ENCODE measurements at regions not wholly inside any gene's neighbourhood (a gene's known extent, or its start where the extent isn't known, plus 50 kb on each side); places are given as distances from the start of the nearest gene placed in this dataset.
"Not testable (repeated sequence)": the region's sequence is repeated elsewhere in the genome, so short reads cannot be mapped to it uniquely, and the experiment has no call there.

DNA sequence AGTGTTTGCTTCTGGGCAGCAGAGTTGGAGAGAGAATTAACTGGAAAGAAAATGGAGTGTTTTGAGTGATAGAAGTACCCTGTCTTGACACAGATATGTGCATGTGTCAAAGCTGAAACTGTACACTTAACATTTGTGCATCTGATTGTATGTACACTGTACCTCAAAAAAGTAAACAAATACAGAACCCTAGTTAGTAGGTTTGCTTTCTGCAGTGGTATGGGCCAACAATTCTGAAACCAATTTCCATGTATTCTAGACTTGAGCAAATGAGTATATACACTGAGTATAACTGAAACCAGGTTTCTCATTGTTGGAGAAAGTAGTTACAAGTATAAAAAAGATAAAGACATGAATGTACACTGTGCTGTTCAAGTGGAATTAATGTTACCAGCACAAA, 52.4 kb downstream of the ELAPOR2 start:
- DNase-seq = no peak

DNA sequence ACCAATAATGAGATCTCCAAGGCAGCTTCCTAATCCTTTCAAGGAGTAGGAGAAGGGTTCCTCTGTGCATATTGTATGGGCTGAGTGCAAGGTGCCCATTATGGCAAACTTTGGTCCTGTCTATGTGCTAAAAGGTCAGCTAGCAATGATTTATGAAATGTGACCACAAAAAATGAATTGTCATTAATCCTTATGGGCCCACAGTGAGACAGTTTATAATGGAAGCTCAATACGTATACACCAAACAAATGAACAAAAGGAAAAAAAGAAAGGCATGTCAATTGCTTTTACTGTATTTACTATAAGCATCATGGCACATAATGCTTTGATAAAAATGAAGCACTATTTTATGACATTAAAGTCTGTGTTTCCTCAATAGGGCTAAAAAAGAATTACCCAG, 54.5 kb downstream of the ELAPOR2 start:
- no peak for DNase-seq

DNA sequence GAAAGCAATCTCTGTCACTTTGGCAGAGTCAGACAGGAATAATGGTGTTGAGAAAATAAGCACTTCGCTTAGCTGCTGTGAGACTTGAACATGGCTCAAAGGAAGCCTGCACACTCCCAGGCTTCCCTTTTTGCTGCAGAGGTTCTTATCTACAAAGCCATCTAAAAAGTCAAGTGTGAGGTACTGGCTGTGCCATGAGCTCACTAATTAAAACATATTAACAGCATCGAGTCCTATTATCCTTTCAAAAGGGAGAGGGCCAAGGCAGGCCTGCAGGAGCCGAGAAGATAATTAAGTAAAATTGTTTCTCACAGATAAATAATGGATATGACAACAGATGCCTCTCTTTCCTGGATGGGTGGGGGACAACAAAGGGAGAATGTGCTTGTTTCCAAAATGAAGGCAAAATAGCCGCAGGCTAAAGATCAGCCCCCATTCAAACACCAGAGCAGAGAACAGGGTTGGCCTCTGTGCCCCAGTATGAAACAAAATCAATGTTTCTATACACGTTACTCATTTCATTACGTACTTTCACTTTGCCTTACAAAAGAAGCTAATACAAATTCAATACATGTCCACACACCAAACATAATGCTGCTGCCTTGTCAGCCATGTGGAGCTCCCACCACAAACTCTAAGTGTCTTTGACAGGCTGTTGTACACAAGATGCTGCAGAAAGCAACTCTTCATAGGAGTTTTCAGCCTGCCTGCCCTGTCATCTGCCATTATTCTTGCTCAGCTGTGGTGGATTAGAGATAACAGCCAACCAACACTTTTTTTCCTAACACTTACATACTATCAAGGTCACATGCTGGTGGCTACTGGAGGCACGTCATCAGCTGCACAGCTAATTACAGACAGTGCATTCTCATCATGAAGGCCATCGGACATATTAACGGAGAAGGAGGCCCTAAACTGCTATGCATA, 55.3 kb downstream of the ELAPOR2 start:
- no peak for DNase-seq

DNA sequence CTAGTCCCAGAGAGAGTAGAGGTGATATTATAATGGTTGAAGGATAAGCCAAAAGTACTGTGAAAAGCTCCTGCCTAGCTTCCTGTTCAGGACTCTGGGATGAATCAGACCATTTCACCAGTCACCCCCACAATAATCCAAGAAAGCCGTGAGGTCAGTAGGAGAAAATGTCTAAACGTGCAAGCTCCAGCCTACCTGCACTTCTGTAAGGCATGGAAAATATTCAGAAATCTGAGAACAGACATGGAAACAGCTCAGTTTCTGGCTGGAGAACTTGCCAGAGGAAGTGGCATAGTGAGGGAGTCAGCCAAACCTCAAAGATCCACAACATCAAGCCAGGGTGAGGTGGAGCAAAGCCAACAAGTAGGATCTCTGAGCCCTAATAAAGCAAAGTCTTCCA, 58.2 kb downstream of the ELAPOR2 start:
- DNase-seq = no peak

DNA sequence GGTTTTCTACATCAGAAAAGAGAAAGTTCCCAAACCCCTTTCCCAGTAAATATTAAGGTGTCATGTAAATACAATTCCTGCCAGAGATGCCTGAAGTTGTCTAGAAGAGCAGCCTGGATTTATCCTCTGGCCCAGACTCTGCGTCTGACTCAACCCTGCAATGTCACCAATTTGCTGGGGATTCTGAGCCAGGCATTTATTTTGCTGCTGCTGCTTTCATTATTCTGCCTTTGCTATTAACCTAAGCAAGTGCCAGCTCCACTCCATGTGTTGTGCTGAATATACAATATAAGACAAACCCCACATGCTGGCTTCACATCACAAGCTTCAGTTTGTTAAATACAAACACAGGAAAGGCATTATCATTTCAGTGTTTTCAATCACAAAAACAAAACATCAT, 59.1 kb downstream of the ELAPOR2 start:
- no peak for DNase-seq

DNA sequence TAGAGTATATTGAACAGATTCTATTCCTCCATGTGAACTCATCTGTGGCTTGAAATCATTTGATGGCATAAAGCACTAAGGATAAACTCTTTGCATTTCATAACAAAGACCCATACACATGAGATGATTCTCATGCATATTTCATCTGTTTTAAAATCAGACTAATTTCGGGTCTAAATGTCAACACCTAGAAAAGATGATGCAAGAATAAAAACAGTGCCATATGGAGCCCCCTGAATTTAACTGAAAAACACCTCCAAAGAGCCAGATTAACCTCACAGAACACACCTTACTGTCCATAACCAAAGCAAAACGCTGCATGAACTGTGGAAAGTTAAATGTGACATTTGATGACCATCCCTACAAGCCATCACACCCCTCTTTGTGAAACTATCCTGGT, 59.7 kb downstream of the ELAPOR2 start:
- no peak for DNase-seq

DNA sequence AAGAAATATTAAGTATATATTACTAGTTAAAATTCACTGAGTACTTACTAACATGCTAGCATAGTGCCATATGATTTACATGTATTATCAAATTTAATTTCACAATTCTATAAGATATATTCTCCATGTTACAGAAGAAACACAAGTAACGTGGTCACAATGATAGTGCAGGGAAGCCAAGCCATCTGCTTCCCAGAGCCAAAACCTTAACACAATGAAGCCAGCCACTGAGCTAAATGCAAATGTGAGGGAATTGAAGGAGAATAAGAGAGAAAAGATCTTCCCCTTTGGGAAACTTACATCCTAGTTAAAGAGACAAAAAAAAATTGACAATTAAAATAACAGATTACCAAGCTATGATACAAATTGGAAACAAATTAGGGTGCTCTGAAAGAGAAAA, 63.6 kb downstream of the ELAPOR2 start:
- no peak for DNase-seq

DNA sequence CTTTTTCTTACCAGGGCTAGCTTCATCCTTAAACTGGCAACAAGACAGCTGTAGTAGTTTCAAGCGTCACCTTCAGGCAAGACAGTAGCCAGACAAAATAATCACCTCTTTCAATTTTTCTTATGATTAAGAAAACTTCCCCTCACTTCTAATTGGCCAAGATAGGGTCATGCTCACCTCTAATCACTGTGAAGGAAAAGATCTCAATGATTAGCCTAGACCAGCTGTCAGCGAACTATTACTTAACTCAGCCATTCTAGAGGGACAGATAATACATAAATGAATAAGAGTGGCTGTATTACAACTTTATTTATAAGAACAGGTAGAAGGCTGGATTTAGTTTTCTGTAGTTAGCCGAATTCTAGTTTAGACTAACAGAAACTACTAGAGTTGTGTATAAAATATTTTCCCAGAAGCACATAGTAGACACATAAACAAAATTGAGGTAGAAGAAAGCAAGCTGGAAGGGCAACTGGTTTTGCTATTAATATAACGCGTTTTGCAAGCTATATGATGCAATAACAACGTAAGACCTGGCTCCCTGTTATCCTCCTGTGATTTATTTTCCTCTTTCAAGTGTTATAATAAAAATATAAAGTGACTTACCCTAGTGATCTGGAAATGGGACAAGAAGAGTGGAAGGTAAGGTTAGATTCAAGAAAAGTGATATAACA, 64.3 kb downstream of the ELAPOR2 start:
- DNase-seq = no peak

DNA sequence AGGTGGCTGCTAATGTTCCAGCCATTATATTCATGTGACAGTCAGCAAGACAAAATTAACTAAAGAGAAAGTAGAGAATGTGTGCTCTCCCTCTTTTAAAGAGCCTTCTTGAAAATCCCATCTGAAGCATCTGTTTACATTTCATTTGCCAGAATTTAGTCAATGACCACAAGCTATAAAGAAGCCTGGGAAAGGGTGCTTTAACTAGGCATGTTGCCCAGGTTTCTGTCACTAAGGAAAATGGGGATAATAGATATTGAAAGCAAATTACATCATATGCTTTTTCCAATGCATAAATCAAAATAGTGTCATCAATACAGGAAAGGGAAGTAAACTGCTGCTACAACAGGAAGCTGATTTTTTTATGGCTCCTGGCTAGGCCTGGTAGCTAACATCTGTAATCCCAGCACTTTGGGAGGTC, 67.7 kb downstream of the ELAPOR2 start:
- no peak for DNase-seq

DNA sequence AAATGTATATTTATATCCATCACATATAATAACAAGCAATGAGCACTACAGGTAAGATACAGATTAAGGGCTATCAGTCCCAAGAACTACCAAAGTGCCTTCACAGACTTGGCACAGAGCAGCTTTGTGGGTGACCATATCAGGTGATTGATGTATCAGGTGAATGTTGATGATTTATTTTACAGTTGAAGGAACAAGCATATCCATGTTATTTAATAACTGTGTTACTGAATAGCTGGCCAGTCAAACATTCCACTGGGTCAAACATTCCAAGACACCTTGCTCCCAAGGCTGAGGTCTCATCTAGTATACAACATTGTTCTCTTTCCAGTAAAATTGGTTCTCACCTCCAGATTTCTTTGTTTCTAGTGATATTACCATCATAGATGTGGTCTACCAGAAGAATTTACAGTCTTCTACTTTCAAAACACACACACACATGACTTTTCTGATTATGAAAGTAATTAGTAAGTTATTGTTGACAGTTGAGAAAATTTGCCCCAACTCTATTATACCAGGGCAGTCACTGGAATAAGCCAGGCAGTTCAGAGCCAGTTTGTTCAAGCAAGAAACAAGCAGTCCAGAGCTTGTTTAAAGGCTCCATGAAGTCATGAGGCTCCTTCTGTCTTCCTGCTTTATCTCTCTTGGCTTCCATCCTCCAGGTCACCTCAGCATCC, 68.2 kb downstream of the ELAPOR2 start:
- DNase-seq = no peak

DNA sequence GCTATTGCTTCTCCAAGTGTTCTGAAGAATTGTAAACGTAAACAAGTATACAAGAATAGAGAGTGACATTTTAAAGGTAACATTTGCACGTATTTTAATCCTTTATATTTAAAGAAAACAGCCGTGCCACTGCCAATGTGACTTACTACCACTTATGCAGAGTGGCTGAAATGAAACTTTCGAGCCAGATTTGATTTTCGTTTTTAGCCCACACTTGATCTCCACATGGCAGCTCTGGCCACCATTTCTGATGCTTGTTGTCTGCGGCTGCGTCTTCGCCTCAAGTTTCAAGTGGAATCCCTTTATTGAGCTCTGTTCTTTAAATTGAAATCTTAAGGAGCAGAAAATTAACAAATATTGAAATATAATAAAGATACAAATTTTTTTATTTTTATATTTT, 70.0 kb downstream of the ELAPOR2 start:
- DNase-seq = no peak

DNA sequence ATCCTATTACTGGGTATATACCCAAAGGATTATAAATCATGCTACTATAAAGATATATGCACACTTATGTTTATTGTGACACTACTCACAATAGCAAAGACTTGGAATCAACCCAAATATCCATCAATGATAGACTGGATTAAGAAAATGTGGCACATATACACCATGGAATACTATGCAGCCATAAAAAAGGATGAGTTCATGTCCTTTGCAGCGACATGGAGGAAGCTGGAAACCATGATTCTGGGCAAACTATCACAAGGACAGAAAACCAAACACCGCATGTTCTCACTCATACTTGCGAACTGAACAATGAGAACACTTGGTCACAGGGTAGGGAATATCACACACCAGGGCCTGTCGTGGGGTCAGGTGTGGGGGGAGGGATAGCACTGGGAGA, 71.6 kb downstream of the ELAPOR2 start:
- not testable (repeated sequence) for DNase-seq

DNA sequence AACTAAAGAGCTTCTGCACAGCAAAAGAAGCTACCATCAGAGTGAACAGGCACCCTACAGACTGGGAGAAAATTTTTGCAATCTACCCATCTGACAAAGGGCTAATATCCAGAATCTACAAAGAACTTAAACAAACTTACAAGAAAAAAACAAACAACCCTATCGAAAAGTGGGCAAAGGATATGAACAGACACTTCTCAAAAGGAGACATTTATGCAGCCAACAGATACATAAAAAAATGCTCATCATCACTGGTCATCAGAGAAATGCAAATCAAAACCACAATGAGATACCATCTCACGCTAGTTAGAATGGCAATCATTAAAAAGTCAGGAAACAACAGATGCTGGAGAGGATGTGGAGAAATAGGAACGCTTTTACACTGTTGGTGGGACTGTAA, 72.1 kb downstream of the ELAPOR2 start:
- not testable (repeated sequence) for DNase-seq

DNA sequence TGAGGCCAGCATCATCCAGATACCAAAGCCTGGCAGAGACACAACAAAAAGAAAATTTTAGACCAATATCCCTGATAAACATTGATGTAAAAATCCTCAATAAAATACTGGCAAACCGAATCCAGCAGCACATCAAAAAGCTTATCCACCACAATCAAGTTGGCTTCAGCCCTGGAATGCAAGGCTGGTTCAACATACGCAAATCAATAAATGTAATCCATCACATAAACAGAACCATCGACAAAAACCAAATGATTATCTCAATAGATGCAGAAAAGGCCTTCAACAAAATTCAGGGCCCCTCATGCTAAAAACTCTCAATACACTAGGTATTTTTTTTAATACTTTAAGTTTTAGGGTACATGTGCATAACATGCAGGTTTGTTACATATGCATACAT, 74.1 kb downstream of the ELAPOR2 start:
- DNase-seq = not testable (repeated sequence)

DNA sequence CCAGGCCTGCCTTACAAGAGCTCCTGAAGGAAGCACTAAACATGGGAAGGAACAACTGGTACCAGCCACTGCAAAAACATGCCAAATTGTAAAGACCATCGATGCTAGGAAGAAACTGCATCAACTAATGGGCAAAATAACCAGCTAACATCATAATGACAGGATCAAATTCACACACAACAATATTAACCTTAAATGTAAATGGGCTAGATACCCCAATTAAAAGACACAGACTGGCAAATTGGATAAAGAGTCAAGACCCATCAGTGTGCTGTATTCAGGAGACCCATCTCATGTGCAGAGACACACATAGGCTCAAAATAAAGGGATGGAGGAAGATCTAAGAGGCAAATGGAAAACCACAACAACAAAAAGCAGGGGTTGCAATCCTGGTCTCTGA, 75.8 kb downstream of the ELAPOR2 start:
- not testable (repeated sequence) for DNase-seq

DNA sequence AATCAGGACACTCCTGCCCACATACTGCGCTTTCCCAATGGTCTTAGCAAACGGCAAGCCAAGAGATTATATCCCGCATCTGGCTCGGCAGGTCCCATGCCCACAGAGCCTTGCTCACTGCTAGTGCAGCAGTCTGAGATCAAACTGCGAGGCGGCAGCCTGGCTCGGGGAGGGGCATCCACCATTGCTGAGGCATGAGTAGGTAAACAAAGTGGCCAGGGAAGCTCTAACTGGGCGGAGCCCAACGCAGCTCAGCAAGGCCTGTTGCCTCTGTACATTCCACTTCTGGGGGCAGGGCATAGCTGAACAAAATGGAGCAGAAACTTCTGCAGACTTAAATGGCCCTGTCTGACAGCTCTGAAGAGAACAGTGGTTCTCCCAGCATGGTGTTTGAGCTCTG, 77.5 kb downstream of the ELAPOR2 start:
- not testable (repeated sequence) for DNase-seq

DNA sequence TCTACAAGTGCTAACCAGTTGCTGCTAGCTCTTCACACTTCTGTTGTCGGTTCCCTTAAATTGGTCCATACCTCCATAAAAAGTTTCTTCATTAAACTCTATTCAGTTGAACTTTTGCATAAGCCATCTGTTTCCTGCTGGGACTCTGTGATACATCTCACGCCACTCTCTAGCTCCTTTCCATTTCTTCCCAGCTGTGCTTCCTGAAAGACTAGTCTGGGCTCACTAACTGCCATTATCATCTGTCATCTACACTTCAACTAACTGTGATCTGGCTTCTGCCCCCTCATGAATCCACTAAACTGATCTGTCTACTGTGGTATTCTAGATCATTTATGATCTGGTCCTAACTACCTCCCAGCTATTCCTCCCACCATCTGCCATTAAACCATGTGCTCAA, 78.3 kb downstream of the ELAPOR2 start:
- DNase-seq = no peak

DNA sequence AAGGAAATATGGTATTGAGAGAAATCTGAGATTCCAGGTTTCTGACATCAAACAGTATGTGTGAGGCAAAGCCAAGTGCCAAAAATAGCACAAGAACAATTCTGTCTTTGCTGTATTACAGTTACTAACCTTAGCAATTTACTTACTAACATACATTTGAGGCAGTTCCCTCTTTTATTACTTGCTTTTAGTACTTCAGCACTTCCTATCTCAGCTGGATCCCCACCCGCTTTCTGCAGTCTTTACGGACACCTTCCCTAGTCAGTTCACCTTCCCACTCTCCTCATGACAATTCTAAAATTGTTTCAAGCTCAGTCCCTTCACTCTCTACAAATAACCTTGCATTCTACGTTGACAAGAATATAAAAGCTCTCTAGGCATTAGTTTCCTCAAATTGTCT, 79.2 kb downstream of the ELAPOR2 start:
- no peak for DNase-seq

DNA sequence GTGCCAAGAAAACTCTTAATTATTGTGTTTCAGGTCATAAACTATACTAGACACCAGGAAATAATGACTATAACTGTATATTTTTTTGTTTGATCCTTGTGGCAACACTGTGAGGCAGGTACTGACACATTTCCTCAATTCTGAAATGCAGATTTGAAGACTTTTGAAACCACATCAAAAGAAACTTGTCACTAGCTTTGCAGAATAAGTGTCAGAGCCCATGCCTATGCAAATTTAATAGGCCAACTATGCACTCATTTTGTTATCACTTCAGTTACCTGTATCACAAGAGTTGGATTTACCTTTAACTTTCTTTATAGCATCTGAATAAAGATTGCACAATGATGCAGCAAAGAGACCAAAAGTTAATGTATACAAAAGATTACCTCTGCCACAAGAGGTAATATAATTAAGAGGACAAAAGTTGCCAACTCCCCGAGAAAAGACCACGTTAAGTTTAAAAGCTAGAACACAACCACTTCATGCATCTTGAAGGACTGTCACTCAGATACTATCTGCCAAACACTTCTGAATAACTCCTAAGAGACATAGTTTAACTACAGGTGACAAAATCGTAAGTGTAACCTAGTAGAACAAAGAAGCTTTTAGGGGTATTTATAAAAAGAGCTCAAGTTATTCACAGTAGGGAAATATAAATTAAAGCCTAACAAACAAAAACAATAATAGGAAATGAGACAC, 80.5 kb downstream of the ELAPOR2 start:
- peak; percentile 82 for DNase-seq

DNA sequence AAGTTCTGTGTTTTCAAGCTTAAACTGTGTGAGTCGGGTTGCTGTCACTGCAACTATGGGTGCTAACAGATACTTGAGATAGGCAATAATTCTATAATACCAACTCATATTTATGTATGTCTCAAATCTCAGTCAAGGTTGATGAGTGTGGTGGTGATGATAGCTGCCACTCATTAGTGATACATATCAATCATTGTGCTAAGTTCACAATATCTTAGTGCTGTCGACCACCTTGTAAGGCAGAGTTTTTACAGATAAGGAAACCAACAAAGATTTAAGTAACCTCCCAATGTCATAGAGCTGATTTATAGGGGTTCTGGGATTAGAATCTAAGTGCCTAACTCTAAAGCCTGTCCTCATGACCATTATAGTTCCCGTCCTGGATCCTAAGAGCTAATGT, 82.5 kb downstream of the ELAPOR2 start:
- DNase-seq = no peak

DNA sequence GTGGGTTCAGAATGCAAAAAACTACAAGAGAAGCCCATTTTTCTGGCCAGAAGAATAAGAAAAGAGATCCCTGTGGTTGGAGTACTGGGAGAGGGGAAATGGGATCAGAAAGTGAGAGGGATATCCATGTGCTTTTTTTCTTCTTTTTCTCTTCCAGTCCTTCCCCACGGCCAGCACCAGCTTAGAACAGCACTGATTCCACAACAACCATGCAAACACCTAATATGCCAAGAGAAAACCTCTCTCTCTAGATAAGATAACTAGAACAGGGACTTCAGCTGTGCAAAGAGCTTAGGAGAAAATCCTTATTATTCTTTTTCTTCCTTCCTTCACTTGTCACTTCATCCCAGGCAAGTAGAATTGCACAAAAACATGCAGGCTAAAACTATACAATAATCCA, 83.5 kb downstream of the ELAPOR2 start:
- no peak for DNase-seq

DNA sequence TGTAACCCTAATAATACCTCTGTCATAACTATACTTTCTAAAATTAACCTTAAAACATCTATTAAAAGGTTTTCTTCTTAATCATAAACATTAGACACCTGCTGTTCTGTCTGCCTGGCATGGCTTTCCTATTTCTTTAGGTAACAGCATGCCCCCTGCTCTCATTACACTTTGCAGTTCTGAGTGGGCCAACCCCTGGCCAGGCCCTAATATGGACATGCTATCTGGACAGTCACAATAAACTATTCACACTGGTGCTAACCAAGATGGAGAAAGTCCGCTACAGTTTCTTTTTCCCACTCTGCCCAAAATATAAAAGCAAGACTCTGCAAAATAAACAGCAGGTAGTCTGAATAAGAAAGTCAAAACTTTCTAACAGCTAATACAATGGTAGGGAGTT, 84.0 kb downstream of the ELAPOR2 start:
- DNase-seq = no peak

DNA sequence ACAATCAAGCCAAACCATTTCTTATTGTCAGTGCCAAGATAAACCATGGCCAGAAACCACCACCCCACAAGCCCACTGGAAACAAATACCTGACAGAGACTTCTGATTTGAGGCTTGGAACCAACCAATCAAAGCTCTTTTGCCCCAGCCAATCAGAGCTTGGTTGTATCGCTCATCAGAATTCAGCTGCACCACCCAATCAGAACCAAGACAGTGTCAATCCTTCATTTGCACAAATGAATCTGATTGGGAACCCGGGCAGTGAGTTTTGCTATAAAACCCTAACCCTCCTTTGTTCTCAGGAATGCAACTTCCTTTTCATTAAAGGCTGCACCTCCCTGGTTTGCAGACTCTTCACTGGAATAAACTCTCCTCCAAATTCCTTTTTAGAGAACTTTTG, 87.4 kb downstream of the ELAPOR2 start:
- no peak for DNase-seq
